Calu3 (cell line): ENCODE measurements at regions not wholly inside any gene's neighbourhood (a gene's known extent, or its start where the extent isn't known, plus 50 kb on each side); places are given as distances from the start of the nearest gene placed in this dataset.

Source experiments
- BruUV-seq: library from RNA; stranded (reverse); fragments of 400-500 nt; replicated peaks from 2 replicates; lab custom pipeline; 2021; lab: Mats Ljungman, UMichigan
- CTCF ChIA-PET: fragments of 300-600 bp; sonication (Branson Sonifier 250); formaldehyde crosslinking; loops from one replicate; lab custom pipeline; 2022; ENCODE audit warnings: antibody characterized with exemption; lab: Charles Lee
- DNase-seq: peaks from one replicate; pipeline ENCODE4 v3.0.0; 2022
- H3K27ac Mint-ChIP-seq: one replicate; pipeline ENCODE4 v1.8.0; 2022; ENCODE audit warnings: mixed read lengths; ENCODE audit not compliant: unreplicated experiment
- H3K27me3 Mint-ChIP-seq: one replicate; pipeline ENCODE4 v1.8.0; 2022; ENCODE audit warnings: mixed read lengths; ENCODE audit not compliant: unreplicated experiment
- H3K36me3 Mint-ChIP-seq: one replicate; pipeline ENCODE4 v1.8.0; 2022; ENCODE audit warnings: mild to moderate bottlenecking, moderate library complexity, mixed read lengths; ENCODE audit not compliant: insufficient read depth, unreplicated experiment
- H3K4me1 Mint-ChIP-seq: one replicate; pipeline ENCODE4 v1.8.0; 2022; ENCODE audit warnings: mild to moderate bottlenecking, low read depth, mixed read lengths; ENCODE audit not compliant: unreplicated experiment
- H3K4me3 Mint-ChIP-seq: one replicate; pipeline ENCODE4 v1.8.0; 2022; ENCODE audit warnings: mild to moderate bottlenecking, low read depth, moderate library complexity, mixed read lengths; ENCODE audit not compliant: unreplicated experiment
- H3K9me3 Mint-ChIP-seq: one replicate; pipeline ENCODE4 v1.8.0; 2022; ENCODE audit warnings: low read depth, mixed read lengths; ENCODE audit not compliant: unreplicated experiment
- CTCF ChIP-seq: fragments of 200-600 bp; IDR thresholded peaks from one replicate; pipeline ENCODE4 v1.8.0; 2022; ENCODE audit warnings: antibody characterized with exemption; ENCODE audit not compliant: unreplicated experiment
- intact Hi-C: fragments of 100-400 bp; cut with micrococcal nuclease; formaldehyde crosslinking; loops from one replicate; pipeline ENCODE4 v1.10.0; 2022; ENCODE audit not compliant: unreplicated experiment

GRCh38 chr18:39531659-39532058 is 1966.1 kb upstream of the CELF4 start:
- no TSS peak for BruUV-seq
- H3K27me3 Mint-ChIP-seq, result no peaks in the 10 kb centered on the region
- H3K36me3 Mint-ChIP-seq, result no peaks in the 10 kb centered on the region
- CTCF ChIA-PET, result no interaction called here
- no peak overlapping the region for H3K27ac Mint-ChIP-seq
- H3K4me3 Mint-ChIP-seq, result no peak overlapping the region
- DNase-seq, result no peak
- intact Hi-C loops, result no loop called here
- TF ChIP-seq CTCF, result no peak
- H3K9me3 Mint-ChIP-seq, result no peaks in the 10 kb centered on the region
- H3K4me1 Mint-ChIP-seq, result no peaks in the 10 kb centered on the region

GRCh38 chr18:39529358-39529757 is 1963.8 kb upstream of the CELF4 start:
- CTCF ChIA-PET, result no interaction called here
- peaks cover 5% of the 10 kb centered on the region for H3K4me1 Mint-ChIP-seq
- no peaks in the 10 kb centered on the region for H3K27me3 Mint-ChIP-seq

GRCh38 chr18:39527465-39527864 is 1961.9 kb upstream of the CELF4 start:
- no TSS peak for BruUV-seq
- no peaks in the 10 kb centered on the region for H3K36me3 Mint-ChIP-seq
- no peaks in the 10 kb centered on the region for H3K27me3 Mint-ChIP-seq
- no peak for TF ChIP-seq CTCF
- peaks cover 21% of the 10 kb centered on the region for H3K4me1 Mint-ChIP-seq
- H3K27ac Mint-ChIP-seq, result no peak overlapping the region
- intact Hi-C loops, result no loop called here
- no peak for DNase-seq
- H3K4me3 Mint-ChIP-seq, result no peak overlapping the region
- H3K9me3 Mint-ChIP-seq, result no peaks in the 10 kb centered on the region
- CTCF ChIA-PET, result interaction anchor here (0.5 kb wide), 1 partner anchor 188 kb away, joined by 3 read pairs; no protein-coding TSS in a partner anchor

More at GRCh38 chr18:39529358-39529757, 1963.8 kb upstream of the CELF4 start:
- no TSS peak for BruUV-seq
- no peak overlapping the region for H3K27ac Mint-ChIP-seq
- no peak overlapping the region for H3K4me3 Mint-ChIP-seq
- intact Hi-C loops, result no loop called here
- H3K36me3 Mint-ChIP-seq, result no peaks in the 10 kb centered on the region
- TF ChIP-seq CTCF, result no peak
- no peak for DNase-seq
- no peaks in the 10 kb centered on the region for H3K9me3 Mint-ChIP-seq

GRCh38 chr18:39524370-39524769 is 1958.8 kb upstream of the CELF4 start:
- Mint-ChIP-seq H3K27ac (no peak overlapping the region), H3K4me1 (peaks cover 46% of the 10 kb centered on the region), H3K9me3 (no peaks in the 10 kb centered on the region), H3K36me3 (no peaks in the 10 kb centered on the region), H3K4me3 (no peak overlapping the region), H3K27me3 (no peaks in the 10 kb centered on the region)
- intact Hi-C loops, result loop anchor here (5.0 kb wide), 1 partner anchor 67 kb away; no protein-coding TSS in a partner anchor
- CTCF ChIA-PET, result no interaction called here
- TF ChIP-seq CTCF, result no peak
- no TSS peak for BruUV-seq
- DNase-seq, result no peak
